GM21619 (cell line): ENCODE measurements at regions not wholly inside any gene's neighbourhood (a gene's known extent, or its start where the extent isn't known, plus 50 kb on each side); places are given as distances from the start of the nearest gene placed in this dataset.
"Not testable (repeated sequence)": the region's sequence is repeated elsewhere in the genome, so short reads cannot be mapped to it uniquely, and the experiment has no call there.

ENCODE experiments used
- ATAC-seq: cut with Tn5 transposase; IDR thresholded peaks from one replicate; pipeline ENCODE4 v1.9.1; 2021; ENCODE audit not compliant: unreplicated experiment

DNA sequence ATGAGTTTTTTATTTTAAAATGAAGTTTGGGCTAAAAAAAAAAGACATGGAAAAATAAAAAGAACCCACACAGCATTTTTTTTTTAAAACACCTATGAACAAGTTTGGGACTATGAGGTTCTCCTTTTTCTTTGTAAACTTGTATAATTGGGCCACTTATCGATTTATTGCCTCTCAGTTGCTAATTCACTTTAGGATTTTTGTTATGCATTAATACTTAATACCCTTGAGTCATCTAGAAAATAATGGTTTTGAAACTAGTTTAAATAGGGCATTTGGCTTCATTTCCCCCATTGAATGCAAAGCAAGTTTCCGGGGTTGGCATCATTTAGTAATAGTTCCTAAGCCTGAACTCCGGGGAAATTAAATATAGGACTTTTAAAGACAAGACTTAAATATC, 312.8 kb upstream of the RGS6 start:
- no peak for ATAC-seq

DNA sequence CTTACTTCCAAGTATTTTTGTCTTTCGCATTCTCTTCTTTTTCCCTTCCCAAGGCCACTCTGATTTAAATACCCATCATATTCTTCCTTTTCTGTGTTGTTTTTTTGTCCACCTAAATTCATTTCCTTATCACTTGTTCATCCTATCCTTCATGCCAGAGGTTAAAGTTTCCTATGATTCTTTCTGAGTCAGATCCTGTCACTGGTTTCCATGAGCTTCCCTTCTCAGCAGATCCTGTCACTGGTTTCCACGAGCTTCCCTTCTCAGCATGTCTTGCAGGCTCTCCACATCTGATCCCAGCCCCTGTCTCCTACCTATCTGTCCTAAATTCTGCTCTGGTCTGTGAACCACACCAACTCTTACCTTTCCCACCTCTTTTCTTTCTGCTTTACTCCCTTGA, 311.8 kb upstream of the RGS6 start:
- no peak for ATAC-seq

DNA sequence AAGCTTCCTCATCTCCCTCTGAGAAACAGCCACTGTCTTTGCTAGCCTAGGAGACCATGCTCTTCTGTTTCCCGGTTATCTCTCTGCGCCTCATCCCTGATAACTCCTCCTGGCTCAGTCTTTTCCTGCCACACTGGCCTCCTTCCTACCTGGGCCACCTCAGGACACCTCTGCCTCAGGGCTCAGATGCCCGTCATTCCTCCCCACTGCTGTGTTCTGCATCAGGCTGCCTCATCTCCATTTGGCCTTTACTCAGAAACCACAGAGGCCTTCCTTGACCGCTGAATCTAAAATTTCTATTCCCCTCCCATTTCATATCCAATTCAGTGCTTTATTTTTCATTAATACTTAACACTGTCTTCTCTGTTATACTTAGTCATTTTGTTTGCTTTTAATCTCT, 311.0 kb upstream of the RGS6 start:
- no peak for ATAC-seq

DNA sequence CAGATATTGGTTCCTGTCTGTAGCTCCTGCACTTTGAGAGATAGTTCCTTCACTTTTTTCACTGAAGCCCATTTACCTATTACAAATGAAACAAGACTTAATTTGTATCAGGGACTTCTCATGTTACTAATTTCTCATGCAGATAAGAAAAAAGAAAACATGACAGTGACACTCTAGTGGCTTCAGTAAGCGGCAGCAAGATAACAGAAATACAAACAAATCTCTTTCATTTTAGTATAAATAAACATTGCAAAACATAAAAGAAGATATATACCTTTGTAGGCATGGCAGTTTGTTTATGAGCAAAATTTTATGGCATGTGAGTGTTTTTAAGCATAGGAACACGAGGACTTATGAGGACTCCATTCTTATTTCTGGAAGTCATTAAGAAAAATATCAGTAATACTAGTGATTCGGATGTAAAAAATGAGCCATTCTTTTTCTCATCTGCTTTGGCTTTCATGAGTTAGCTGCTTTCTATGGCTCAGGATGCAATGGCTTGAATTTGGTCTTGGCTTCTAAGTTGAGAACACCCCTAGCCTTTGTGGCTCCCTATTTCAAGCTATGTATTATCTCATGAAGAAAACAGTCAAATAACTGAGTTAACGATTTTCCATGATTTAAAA, 310.1 kb upstream of the RGS6 start:
- ATAC-seq, result no peak

DNA sequence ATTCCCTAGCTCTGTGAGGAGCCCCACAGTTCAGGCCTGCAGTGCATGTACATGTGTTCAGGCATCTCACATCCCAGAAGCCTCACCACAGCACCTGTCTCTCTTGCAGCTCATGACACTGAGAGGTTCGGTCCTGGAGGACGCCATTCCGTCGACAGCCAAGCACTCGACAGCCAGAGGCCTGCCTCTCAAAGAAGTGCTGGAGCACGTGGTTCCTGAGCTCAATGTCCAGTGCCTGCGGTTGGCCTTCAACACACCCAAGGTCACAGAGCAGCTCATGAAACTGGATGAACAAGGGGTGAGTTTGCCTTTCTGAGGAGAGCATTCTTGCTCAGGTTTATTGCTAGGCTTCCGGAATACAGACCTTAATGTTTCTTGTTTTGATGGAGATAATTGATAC, 308.3 kb upstream of the RGS6 start:
- no peak for ATAC-seq

DNA sequence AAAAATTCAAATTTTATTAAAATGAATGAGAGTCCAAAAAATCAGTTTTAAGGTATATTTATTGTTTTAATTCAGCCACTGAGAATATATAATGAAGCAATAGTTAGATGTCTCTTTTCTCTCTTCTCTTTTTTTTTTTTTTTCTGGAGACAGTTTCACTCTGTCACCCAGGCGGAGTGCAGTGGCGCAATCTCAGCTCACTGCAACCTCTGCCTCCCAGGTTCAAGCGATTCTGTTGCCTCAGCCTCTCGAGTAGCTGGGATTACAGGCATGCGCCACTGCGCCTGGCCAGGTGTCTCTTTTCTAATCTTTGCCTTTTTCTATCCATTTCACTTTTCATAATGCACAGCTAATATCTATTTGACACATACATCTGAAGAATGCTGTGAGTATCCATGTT, 307.1 kb upstream of the RGS6 start:
- no peak for ATAC-seq

DNA sequence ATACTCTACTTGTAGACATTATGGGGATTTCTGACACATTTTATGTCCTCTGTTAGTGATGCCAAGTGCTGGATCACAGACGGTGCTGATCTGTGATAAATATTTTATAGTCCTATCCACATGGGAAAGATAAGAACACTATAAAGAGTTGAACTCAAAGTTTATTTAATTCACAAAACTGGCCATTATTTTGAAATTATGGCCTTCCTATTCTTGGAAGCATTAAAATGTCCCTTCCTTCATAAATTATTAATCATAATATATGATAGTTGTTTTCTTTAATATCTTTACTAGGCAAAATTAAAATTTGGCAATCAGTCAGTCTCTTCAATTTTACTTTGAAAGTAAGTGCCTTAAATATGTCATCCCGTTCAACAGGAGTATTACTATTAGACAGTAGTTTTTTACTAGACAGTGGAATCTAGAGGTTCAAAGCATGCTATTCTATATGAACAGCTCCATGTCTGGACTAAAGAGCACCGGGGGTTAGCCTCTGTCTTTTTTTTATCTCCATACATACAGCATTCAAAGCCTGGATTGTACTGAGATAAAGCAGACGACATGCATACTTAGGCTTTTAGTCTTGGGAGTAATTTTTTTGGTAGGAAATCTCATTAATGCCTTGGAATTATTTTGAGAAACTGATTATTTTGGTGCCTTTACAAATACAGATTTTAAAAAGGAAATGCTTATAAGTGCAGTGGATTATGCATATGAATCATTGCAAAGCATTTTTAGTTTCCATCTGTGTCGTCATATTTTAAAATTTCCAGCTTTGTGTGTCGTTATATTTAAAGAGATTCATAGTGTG, 306.1 kb upstream of the RGS6 start:
- no peak for ATAC-seq

DNA sequence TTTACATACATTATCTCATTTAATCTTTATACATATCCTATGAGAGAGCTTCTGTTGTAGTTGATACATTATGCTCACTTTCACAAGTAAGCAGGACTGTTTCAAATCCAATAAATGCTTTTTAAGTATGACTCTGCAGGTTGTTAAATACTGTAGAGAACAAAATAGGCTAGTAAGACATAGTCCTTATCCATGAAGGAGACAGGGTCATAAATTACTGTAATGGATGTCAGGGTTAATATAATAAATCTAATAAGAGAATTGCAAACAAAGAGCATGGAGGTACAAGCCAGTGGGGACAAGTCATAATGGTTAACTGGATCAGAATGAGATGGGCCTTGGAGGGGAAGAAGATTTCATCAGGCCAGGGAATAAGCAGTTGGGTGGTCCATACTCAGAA, 303.8 kb upstream of the RGS6 start:
- ATAC-seq, result no peak

DNA sequence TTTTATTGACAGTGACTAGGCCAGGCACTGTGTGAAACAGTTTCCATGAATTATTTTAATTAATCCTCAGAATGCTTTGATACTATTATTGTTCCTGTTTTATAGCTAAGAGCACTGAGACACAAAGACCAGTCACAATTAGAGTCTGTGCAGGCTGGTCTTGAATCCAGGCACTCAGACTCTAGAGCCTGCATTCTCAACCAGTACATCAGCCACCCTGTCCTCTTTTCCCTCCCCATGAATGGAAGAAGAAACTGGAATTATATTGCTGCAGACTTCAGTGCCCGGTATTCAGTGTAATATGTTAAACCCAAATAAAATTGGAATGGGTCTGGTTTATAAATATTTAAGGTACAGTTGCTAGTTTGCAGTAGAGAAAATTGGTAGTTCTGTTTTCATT, 303.0 kb upstream of the RGS6 start:
- ATAC-seq, result no peak

DNA sequence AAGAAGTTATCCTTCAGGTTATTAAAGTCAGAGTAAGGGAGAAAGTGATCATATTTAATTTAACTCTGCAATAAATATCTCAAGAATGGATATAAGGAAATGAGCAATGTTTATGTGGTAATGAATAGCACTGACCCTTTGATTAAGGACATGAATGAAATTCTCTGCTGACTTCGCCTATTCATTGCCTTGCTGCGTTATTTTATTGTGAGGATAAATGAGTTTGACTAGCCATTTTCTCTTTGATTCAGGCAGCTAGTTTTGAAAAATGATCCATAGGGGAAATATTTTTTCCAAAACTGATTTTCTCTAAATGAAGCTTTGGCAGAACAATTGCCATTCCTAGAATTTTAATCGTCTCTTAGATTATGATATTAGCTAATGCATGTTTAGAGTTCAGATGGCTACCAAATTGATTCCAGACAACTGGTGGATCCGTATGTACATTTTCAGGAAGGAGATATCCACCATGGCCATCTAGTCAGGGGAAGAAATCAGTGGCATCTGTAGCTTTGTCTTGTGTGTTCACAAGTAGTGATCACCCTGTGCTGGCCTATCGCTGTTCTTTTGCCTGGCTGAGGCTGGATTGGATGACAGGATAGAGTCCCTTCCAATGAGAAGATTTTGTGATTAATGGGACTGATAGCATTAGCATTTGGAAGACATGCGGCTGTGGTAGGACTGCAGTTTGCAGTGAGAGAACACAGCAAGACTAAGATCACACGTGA, 302.3 kb upstream of the RGS6 start:
- no peak for ATAC-seq

DNA sequence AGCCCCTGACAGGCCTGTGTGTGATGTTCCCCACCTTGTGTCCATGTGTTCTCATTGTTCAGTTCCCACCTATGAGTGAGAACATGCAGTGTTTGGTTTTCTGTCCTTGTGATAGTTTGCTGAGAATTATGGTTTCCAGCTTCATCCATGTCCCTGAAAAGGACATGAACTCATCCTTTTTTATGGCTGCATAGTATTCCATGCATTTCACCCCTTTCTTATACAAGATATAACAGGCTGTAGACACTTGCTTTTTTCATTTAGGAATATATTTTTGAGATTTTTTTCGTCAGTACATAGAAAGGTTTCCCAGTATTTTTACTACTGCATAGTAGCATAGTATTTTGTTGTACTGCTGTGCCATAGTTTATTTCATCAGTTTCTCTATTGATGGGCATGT, 301.2 kb upstream of the RGS6 start:
- ATAC-seq, result not testable (repeated sequence)

DNA sequence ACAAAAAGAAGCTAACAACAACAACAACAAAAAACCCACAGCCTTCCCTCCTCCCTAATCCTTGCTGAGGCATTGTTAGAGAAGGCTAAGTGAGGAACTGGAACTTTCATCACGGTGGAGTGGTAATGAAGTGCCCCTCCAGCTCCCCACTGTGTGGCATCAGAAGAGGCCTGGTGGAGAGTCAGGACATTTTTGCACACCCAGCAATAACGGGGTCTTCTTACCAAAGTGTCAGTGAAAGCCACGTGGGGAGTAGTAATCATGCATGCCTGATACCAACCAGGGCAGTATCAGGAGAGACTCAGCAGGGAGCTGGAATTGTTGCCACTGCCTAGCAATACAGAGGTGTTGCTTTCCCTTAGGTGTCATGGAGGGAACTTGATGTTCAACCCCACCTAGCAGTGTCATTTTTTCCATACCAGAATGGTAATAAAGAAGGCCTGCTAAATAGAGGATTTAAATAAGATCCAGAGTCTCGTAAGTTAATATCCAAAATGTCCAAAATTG, 299.7 kb upstream of the RGS6 start:
- ATAC-seq, result no peak

DNA sequence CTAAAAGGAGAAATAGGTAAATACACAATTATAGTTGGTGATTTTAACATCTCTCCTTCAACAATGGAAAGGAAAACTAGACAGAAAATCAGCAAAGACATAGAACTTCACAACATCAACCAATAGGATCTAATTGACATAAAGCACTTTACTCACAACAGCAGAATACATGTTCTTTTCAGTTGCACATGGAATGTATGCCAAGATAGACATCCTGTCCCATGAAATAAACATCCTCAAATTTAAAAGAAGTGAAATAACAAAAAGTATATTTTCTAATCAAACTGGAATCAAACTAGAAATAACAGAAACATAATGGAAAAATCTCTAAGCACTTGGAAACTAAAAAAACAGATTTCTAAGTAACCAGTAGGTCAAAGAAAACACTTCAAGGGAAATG, 296.2 kb upstream of the RGS6 start:
- ATAC-seq, result no peak

DNA sequence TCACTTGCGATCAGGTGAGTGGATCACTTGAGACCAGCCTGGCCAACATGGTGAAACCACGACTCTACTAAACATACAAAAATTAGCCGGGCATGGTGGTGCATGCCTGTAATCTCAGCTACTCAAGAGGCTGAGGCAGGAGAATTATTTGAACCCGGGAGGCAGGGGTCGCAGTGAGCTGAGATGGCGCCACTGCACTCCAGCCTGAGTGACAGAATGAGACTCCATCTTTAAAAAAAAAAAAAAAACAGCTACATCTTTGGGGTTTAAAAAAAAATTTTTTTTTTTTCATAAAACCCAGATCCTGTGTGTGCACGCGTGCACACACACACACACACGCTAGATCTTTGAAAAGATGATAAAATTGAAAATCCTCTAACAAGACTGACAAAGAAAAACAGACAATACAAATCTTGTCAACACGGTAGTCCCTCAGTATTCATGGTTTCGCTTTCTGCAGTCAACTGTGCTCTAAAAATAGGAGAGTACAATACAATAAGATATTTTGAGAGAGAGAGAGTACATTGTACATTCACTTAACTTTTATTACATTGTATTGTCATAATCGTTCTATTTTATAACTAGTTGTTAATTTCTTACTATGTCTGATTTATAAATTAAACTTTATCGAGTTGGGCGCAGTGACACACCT, 295.3 kb upstream of the RGS6 start:
- no peak for ATAC-seq

DNA sequence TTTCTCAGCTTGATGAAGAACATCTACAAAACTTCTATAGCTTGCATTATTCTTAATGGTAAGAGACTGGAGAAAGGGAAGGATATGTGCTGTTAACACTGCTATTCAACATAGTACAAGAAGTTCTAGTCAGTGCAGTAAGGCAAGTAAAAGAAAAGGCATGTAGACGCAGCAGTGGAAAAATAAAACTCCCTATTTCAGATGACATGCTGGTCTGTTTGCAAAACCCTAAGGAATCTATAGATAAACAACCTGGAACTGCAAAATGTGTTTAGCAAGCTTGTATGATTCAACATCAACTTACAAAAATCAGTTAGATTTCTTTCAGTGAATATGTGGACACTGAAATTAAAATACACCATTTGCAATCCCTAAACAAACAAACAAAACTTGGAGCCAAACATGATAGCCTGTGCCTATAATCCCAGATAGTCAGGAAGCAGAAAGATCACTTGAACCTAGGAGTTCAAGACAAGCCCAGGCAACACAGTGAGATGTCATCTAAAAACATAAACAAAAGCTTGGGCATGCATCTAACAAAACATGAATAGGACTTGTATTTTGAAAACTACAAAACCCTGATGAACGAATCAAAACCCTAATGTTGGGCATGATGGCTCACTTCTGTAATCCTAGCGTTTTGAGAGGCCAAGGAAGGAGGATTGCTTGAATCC, 293.6 kb upstream of the RGS6 start:
- ATAC-seq, result no peak

DNA sequence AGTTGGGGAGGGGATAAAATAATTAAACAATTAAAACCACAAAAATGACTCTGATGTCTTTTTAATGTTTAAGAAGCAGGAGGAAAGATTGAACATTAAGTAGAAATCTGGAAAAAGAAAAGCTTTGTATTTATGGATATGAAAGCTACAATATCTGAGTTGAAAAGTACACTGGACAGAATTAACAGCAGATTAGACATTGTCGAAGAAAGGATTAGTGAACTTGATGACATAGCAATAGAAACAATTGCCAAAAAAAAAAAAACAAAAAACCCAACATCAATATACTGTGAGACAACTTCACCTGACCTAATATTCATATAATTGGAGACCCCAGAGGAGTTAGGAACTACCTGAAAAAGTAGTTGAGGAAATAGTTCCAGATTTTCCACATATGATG, 289.5 kb upstream of the RGS6 start:
- no peak for ATAC-seq

DNA sequence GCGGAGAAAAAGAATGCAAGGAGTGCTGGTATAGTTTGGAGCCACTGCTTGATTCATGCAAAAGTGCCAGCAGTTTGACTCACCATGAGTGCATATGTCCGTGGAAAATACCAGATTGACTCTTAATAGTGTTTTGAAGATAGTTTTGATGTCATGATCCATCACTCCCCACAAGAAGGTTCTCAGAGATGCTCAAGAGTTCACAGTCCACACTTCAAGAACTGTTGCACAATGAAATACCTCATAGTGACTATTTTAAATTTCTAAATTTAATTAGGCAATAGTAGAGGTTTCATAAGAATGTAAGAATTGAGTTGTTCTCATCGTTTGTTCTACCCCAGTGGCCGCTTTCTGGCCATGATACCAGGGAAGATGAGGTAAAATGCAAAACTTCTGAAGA, 286.6 kb upstream of the RGS6 start:
- no peak for ATAC-seq

DNA sequence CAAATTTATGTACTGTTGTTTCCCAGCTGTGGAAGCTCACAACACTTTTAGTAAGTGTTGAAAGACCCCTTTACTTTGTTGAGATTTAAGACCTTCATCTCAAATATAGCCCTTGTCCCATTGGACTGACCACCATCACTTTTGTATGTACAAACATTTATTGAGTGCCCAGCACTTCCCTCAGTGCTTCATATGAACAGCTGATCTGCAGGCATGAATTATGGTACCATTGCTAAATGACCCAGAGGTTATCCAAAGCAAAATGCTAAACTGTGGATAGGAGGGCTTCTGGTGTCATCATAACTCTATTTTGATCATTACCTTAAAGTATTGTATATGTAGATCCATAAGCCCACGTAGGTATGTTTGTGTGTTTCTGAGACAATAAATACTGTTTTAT, 285.7 kb upstream of the RGS6 start:
- no peak for ATAC-seq

DNA sequence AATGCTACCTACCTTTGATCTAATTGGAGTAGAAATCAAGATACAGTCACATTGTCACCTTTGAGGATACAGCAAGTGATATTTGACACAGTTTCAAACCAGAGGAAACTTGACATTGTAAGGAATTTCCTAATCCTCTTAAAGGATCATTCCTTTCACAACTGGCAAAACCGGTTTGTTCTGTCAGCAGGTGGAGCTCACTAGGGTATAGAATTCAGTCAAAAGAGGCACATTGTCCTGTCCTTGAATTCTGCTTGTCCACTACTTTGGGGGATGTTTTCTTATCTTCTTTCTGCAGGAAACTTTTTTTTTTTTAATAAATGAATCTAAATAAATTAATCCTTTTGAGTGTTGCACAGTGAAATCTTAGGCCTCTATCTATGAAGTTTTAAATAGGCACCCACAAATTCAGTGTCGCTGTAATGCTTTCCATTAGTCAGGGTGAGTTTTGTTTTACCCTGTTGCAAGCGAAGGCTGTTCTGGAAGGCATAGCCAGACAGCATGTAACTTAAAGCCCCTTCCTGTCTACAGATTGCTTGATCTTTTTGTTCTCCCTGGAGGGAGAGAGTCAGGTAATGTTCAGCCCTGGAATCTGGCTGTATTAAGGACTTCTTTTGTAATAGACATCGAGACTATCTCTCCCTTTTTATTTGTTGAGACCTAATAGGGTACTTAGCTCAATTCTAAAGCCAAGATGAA, 285.0 kb upstream of the RGS6 start:
- no peak for ATAC-seq

DNA sequence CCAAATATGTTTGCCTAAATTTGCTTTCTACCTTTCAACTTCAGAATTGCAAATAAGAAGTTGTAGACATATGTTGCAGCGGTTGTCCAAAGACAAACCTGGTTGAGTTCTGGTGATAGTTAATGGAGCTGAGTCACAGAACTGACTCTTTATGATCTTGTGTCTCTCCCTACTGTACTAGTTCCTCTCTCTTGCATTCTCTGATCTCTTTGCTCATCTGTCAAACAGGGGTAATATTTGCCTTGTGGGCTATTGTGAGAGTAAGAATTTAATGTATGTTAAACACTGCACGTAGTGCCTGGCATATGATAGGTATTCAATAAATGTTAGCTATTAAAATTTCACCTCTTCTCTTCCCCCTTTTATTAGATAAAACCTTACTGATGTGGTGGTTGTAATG, 283.5 kb upstream of the RGS6 start:
- ATAC-seq, result no peak
